PC-9 (cell line): ENCODE measurements at regions not wholly inside any gene's neighbourhood (a gene's known extent, or its start where the extent isn't known, plus 50 kb on each side); places are given as distances from the start of the nearest gene placed in this dataset.

Experiments used
- EZH2 ChIP-seq: fragments of 200-600 bp; sonication (generic); IDR thresholded peaks from 2 replicates; pipeline ENCODE4 v1.8.0; 2017; ENCODE audit warnings: antibody characterized with exemption, low read depth
- TF ChIP-seq, protein P1 (sequence below): fragments of 200-600 bp; sonication (generic); conservative IDR thresholded peaks from 2 replicates; pipeline ENCODE4 v1.6.1; 2017; ENCODE audit warnings: mixed run types, antibody characterized with exemption, mild to moderate bottlenecking, moderate library complexity

DNA sequence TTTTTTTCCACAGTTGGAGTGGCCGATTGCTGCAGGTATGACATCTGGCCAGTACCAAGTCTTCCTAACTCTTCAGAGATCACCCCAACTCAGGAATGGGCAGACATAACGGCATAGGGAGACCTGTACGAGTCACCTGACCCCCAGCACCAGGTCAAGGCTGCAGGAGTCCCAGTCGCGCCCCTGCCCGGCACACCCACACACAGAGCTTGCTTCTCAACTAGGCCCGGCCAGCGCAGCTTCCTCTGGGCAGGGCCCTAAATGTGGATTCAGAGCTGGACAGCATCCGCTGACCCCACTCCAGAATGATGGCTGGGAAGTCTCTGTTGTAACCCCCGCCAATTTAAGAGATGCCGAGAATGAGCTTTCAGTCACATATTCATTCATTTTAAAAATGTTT lies 58.8 kb upstream of the CLDN14 start:
- TF ChIP-seq, protein P1, sequence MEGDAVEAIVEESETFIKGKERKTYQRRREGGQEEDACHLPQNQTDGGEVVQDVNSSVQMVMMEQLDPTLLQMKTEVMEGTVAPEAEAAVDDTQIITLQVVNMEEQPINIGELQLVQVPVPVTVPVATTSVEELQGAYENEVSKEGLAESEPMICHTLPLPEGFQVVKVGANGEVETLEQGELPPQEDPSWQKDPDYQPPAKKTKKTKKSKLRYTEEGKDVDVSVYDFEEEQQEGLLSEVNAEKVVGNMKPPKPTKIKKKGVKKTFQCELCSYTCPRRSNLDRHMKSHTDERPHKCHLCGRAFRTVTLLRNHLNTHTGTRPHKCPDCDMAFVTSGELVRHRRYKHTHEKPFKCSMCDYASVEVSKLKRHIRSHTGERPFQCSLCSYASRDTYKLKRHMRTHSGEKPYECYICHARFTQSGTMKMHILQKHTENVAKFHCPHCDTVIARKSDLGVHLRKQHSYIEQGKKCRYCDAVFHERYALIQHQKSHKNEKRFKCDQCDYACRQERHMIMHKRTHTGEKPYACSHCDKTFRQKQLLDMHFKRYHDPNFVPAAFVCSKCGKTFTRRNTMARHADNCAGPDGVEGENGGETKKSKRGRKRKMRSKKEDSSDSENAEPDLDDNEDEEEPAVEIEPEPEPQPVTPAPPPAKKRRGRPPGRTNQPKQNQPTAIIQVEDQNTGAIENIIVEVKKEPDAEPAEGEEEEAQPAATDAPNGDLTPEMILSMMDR, result no peak
- no peak for TF ChIP-seq EZH2
